ENCODE measurements at regions not wholly inside any gene's neighbourhood (a gene's known extent, or its start where the extent isn't known, plus 50 kb on each side); places are given as distances from the start of the nearest gene placed in this dataset.

GRCh38 chr16:85548375-85548774, 64.7 kb upstream of the GSE1 start:
- H3K27ac ChIP-seq = no peak overlapping the region
- no peak overlapping the region for H3K4me3 ChIP-seq (ENCODE audit: low read depth, low read length)
- TF ChIP-seq CTCF (IDR thresholded peaks at IDR 0.05; ENCODE audit: low read depth, low read length, missing control alignments) = no peak
- in situ Hi-C loops (cut with HindIII; ENCODE audit: low pct_ligation_motif_present, low sequenced_read_pairs) = no loop called here
- H3K27me3 ChIP-seq (replicated peaks) = no peaks in the 10 kb centered on the region
- DNase-seq = no peak
- H3K36me3 ChIP-seq (replicated peaks) = no peaks in the 10 kb centered on the region

- Histone ChIP-seq H3K27me3 (replicated peaks) (no peaks in the 10 kb centered on the region), H3K4me3 (ENCODE audit: low read depth, low read length) (no peak overlapping the region), H3K36me3 (replicated peaks) (no peaks in the 10 kb centered on the region), H3K27ac (no peak overlapping the region)
- no peak for TF ChIP-seq CTCF (IDR thresholded peaks at IDR 0.05; ENCODE audit: low read depth, low read length, missing control alignments)
- in situ Hi-C loops (cut with HindIII; ENCODE audit: low pct_ligation_motif_present, low sequenced_read_pairs) = no loop called here
- no peak for DNase-seq
These were observed 63.2 kb upstream of the GSE1 start for GRCh38 chr16:85549766-85550421.

GRCh38 chr16:85550422-85550864, 62.7 kb upstream of the GSE1 start:
- no peak for DNase-seq
- H3K36me3 ChIP-seq (replicated peaks) = no peaks in the 10 kb centered on the region
- no peak overlapping the region for H3K4me3 ChIP-seq (ENCODE audit: low read depth, low read length)
- peak; percentile 51 for TF ChIP-seq CTCF (IDR thresholded peaks at IDR 0.05; ENCODE audit: low read depth, low read length, missing control alignments)
- H3K27me3 ChIP-seq (replicated peaks) = no peaks in the 10 kb centered on the region
- H3K27ac ChIP-seq = no peak overlapping the region
- in situ Hi-C loops (cut with HindIII; ENCODE audit: low pct_ligation_motif_present, low sequenced_read_pairs) = no loop called here

- Histone ChIP-seq H3K27ac (no peak overlapping the region), H3K4me3 (ENCODE audit: low read depth, low read length) (no peak overlapping the region), H3K27me3 (replicated peaks) (no peaks in the 10 kb centered on the region), H3K36me3 (replicated peaks) (no peaks in the 10 kb centered on the region)
- no peak for TF ChIP-seq CTCF (IDR thresholded peaks at IDR 0.05; ENCODE audit: low read depth, low read length, missing control alignments)
- DNase-seq = no peak
- in situ Hi-C loops (cut with HindIII; ENCODE audit: low pct_ligation_motif_present, low sequenced_read_pairs) = no loop called here
These were observed 61.9 kb upstream of the GSE1 start for GRCh38 chr16:85550953-85551924.

- in situ Hi-C loops (cut with HindIII; ENCODE audit: low pct_ligation_motif_present, low sequenced_read_pairs) = no loop called here
- peak overlapping the region; percentile 68 for H3K4me3 ChIP-seq (ENCODE audit: low read depth, low read length)
- no peak overlapping the region for H3K27ac ChIP-seq
- TF ChIP-seq CTCF (IDR thresholded peaks at IDR 0.05; ENCODE audit: low read depth, low read length, missing control alignments) = no peak
- no peaks in the 10 kb centered on the region for H3K36me3 ChIP-seq (replicated peaks)
- DNase-seq = no peak
- H3K27me3 ChIP-seq (replicated peaks) = no peaks in the 10 kb centered on the region
These were observed 60.1 kb upstream of the GSE1 start for GRCh38 chr16:85552980-85553435.
